HL-60 (cell line): ENCODE measurements at regions not wholly inside any gene's neighbourhood (a gene's known extent, or its start where the extent isn't known, plus 50 kb on each side); places are given as distances from the start of the nearest gene placed in this dataset.

Experiments used
- DNase-seq, 2 experiments: peaks; one replicate each; pipeline ENCODE4 v3.0.0-alpha.2; 2010 to 2020; ENCODE audit warnings: low read depth in 1 of 2, low spot score in 1 of 2
- H3K27ac ChIP-seq: fragments of 250-450 bp; sonication (Bioruptor Pico); replicated peaks from 2 replicates; pipeline ENCODE4 v1.5.1; 2020; ENCODE audit warnings: mild to moderate bottlenecking, moderate library complexity
- H3K27me3 ChIP-seq: fragments of 250-450 bp; sonication (Bioruptor Pico); 2 replicates; pipeline ENCODE4 v1.5.1; 2021; ENCODE audit warnings: mild to moderate bottlenecking, moderate library complexity; ENCODE audit not compliant: insufficient read depth, poor library complexity, severe bottlenecking
- H3K4me3 ChIP-seq: replicated peaks from 2 replicates; pipeline ENCODE4 v1.5.1; 2011; ENCODE audit warnings: mild to moderate bottlenecking, control low read depth, low read length; ENCODE audit not compliant: insufficient read depth
- GABPA ChIP-seq: IDR thresholded peaks from 2 replicates; pipeline ENCODE4 v1.6.1; 2012; ENCODE audit warnings: low read depth
- POLR2AphosphoS5 ChIP-seq: IDR thresholded peaks from 2 replicates; pipeline ENCODE4 v1.6.1; 2012; ENCODE audit warnings: low read depth
- SPI1 ChIP-seq: IDR thresholded peaks from 2 replicates; pipeline ENCODE4 v1.6.1; 2012; ENCODE audit warnings: low read depth, mild to moderate bottlenecking, borderline replicate concordance
- TF ChIP-seq, protein P1 (sequence below): IDR thresholded peaks from 2 replicates; pipeline ENCODE4 v1.6.1; 2012; ENCODE audit warnings: low read depth; ENCODE audit not compliant: insufficient replicate concordance
- TF ChIP-seq, protein P2 (sequence below): IDR thresholded peaks from one replicate; pipeline ENCODE4 v1.5.1; 2011; ENCODE audit warnings: low read length, control low read depth, inconsistent platforms; ENCODE audit not compliant: insufficient read depth

DNA sequence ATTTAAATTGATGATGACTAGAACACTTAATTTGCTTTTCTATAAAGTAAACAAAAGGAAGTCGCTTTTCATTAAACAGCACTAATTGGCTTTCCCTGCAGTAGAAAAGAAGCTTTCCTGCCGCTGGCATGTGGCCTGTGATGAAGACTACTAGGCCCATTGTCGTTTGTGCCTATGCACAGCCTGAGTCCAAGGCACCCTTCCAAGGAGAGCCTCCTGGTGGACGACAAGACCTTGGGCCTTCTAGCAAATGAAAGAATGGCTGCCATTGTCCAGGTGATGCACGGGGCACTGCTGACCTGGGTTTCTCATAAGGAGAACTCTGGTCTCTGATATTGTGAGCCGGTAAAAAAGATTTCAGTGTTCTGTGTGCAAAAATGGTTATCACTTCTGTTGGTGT is 233.0 kb downstream of the COL4A1 start:
- Histone ChIP-seq H3K27ac (no peak overlapping the region), H3K4me3 (no peak overlapping the region), H3K27me3 (no peaks in the 10 kb centered on the region)
- no peak for DNase-seq
- no peak for TF ChIP-seq GABPA
- no peak for TF ChIP-seq SPI1
- TF ChIP-seq, protein P1, sequence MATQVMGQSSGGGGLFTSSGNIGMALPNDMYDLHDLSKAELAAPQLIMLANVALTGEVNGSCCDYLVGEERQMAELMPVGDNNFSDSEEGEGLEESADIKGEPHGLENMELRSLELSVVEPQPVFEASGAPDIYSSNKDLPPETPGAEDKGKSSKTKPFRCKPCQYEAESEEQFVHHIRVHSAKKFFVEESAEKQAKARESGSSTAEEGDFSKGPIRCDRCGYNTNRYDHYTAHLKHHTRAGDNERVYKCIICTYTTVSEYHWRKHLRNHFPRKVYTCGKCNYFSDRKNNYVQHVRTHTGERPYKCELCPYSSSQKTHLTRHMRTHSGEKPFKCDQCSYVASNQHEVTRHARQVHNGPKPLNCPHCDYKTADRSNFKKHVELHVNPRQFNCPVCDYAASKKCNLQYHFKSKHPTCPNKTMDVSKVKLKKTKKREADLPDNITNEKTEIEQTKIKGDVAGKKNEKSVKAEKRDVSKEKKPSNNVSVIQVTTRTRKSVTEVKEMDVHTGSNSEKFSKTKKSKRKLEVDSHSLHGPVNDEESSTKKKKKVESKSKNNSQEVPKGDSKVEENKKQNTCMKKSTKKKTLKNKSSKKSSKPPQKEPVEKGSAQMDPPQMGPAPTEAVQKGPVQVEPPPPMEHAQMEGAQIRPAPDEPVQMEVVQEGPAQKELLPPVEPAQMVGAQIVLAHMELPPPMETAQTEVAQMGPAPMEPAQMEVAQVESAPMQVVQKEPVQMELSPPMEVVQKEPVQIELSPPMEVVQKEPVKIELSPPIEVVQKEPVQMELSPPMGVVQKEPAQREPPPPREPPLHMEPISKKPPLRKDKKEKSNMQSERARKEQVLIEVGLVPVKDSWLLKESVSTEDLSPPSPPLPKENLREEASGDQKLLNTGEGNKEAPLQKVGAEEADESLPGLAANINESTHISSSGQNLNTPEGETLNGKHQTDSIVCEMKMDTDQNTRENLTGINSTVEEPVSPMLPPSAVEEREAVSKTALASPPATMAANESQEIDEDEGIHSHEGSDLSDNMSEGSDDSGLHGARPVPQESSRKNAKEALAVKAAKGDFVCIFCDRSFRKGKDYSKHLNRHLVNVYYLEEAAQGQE = no peak
- TF ChIP-seq, protein P2, sequence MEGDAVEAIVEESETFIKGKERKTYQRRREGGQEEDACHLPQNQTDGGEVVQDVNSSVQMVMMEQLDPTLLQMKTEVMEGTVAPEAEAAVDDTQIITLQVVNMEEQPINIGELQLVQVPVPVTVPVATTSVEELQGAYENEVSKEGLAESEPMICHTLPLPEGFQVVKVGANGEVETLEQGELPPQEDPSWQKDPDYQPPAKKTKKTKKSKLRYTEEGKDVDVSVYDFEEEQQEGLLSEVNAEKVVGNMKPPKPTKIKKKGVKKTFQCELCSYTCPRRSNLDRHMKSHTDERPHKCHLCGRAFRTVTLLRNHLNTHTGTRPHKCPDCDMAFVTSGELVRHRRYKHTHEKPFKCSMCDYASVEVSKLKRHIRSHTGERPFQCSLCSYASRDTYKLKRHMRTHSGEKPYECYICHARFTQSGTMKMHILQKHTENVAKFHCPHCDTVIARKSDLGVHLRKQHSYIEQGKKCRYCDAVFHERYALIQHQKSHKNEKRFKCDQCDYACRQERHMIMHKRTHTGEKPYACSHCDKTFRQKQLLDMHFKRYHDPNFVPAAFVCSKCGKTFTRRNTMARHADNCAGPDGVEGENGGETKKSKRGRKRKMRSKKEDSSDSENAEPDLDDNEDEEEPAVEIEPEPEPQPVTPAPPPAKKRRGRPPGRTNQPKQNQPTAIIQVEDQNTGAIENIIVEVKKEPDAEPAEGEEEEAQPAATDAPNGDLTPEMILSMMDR = no peak
- TF ChIP-seq POLR2AphosphoS5 = no peak

DNA sequence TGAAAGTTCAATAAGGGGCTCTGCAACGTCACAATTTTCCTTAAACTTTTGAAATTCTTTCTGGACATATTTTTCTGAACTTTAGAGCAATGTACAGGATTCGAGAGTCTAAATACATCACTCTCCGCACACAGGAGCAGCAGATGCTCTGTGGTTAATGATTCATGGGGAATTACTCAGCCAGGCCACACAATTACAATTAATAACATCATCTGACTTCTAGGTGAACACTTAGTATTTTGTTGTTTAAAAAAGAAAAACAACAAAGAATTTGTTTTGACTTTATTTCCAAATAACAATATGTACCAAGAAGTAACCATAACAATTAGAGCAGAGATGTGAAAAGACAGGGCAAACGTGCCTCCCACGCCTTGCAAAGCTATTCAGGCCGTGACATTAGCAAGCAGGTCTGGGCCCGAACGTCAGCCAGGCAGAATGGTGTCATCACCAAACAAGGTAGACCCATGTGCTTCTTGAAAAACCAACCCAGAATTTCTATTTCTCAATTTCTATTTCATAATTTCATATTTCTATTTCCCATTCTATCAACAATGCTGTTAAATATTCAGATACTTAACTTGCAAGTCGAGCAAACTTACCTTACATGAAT is 236.3 kb downstream of the COL4A1 start:
- no peak for DNase-seq
- TF ChIP-seq SPI1 = no peak
- TF ChIP-seq, protein P1 = no peak
- TF ChIP-seq POLR2AphosphoS5 = no peak
- no peak for TF ChIP-seq GABPA
- TF ChIP-seq, protein P2 = no peak
- Histone ChIP-seq H3K4me3 (no peak overlapping the region), H3K27ac (no peak overlapping the region), H3K27me3 (no peaks in the 10 kb centered on the region)

DNA sequence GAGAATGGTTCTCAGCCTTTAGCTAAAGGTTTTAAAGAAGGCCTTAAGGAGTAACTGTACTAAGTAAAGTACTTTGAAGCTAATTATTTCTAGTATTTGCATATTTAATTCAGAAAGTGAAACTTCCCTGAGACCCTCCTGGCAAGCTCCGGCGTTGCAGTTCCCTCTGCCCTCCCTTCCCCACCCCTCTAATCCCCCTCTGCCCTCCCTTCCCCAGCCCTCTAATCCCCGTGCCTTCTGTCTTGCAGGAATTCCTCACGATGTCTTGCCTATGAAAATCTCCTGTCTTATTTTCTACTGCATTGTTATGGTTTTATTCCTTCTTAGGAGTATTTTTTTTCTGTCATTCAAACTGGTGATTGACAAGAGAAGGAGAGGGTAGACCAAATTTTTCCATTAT is 236.9 kb downstream of the COL4A1 start:
- no peak for DNase-seq
- Histone ChIP-seq H3K4me3 (no peak overlapping the region), H3K27ac (no peak overlapping the region), H3K27me3 (no peaks in the 10 kb centered on the region)
- TF ChIP-seq GABPA = no peak
- TF ChIP-seq, protein P2 = no peak
- TF ChIP-seq SPI1 = no peak
- TF ChIP-seq POLR2AphosphoS5 = no peak
- TF ChIP-seq, protein P1 = no peak
